Central memory CD8-positive, alpha-beta T cell (primary cell): ENCODE measurements at regions not wholly inside any gene's neighbourhood (a gene's known extent, or its start where the extent isn't known, plus 50 kb on each side); places are given as distances from the start of the nearest gene placed in this dataset.
"Not testable (repeated sequence)": the region's sequence is repeated elsewhere in the genome, so short reads cannot be mapped to it uniquely, and the experiment has no call there.

ENCODE experiments used
- ATAC-seq: fragments of 150-1000 bp; cut with Tn5 transposase; replicated peaks from 2 replicates; pipeline ENCODE4 v1.10.0; 2022; ENCODE audit warnings: mild to moderate bottlenecking, moderate FRiP score, moderate number of reproducible peaks; ENCODE audit not compliant: poor library complexity, severe bottlenecking; ENCODE audit errors: extremely low read depth
- DNase-seq, 2 donors: peaks; one replicate each; pipeline ENCODE4 v3.0.0; 2021; ENCODE audit warnings: low spot score in 2 of 2
- H3K27ac Mint-ChIP-seq: one replicate; pipeline ENCODE4 v1.8.0; 2022; ENCODE audit warnings: low read depth, mild to moderate bottlenecking, moderate library complexity, mixed read lengths
- H3K27me3 Mint-ChIP-seq: one replicate; pipeline ENCODE4 v1.8.0; 2022; ENCODE audit warnings: mixed read lengths
- H3K36me3 Mint-ChIP-seq: one replicate; pipeline ENCODE4 v1.8.0; 2022; ENCODE audit warnings: mild to moderate bottlenecking, moderate library complexity, mixed read lengths; ENCODE audit not compliant: insufficient read depth
- H3K4me1 Mint-ChIP-seq: one replicate; pipeline ENCODE4 v1.8.0; 2022; ENCODE audit warnings: mixed read lengths
- H3K4me3 Mint-ChIP-seq: one replicate; pipeline ENCODE4 v1.8.0; 2022; ENCODE audit warnings: mild to moderate bottlenecking, moderate library complexity, mixed read lengths
- H3K9me3 Mint-ChIP-seq: one replicate; pipeline ENCODE4 v1.8.0; 2022; ENCODE audit warnings: mixed read lengths

- Mint-ChIP-seq H3K9me3 (peaks cover 10% of the 10 kb centered on the region), H3K27ac (no peak overlapping the region), H3K4me3 (no peak overlapping the region), H3K36me3 (no peaks in the 10 kb centered on the region), H3K27me3 (peaks cover 40% of the 10 kb centered on the region), H3K4me1 (no peaks in the 10 kb centered on the region)
- no peak for DNase-seq
- no peak for ATAC-seq
These were observed 447.3 kb upstream of the KCNMB2 start for GRCh38 chr3:178088963-178089362.

DNA sequence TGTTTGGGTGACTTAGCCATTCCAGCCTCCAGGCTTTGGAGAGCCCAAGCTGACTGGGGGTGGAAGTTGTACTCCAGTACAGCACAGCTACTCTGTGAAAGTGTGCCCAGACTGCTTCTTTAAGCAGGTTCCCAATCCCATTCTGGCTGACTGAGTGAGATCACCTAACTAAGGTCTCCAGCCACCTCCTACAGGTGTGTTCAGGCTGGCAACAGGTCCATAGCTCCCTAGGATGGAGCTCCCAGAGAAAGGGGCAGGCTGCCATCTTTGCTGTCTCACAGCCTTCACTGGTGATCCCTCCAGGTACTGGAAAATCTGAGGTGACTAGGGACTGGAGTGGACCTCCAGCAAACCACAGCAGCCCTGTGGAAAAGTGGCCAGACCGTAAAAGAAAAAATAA is 445.3 kb upstream of the KCNMB2 start:
- H3K27me3 Mint-ChIP-seq: peaks cover 46% of the 10 kb centered on the region
- H3K4me1 Mint-ChIP-seq: no peaks in the 10 kb centered on the region
- H3K36me3 Mint-ChIP-seq: peaks cover 1% of the 10 kb centered on the region
- ATAC-seq (no peak), DNase-seq (no peak)
- no peak overlapping the region for H3K4me3 Mint-ChIP-seq
- peaks cover 10% of the 10 kb centered on the region for H3K9me3 Mint-ChIP-seq
- no peak overlapping the region for H3K27ac Mint-ChIP-seq

- ATAC-seq (no peak), DNase-seq (no peak)
- Mint-ChIP-seq H3K27me3 (peaks cover 26% of the 10 kb centered on the region), H3K27ac (no peak overlapping the region), H3K36me3 (peaks cover 1% of the 10 kb centered on the region), H3K9me3 (peaks cover 10% of the 10 kb centered on the region), H3K4me3 (no peak overlapping the region), H3K4me1 (no peaks in the 10 kb centered on the region)
These were observed 440.7 kb upstream of the KCNMB2 start for GRCh38 chr3:178095522-178095921.

DNA sequence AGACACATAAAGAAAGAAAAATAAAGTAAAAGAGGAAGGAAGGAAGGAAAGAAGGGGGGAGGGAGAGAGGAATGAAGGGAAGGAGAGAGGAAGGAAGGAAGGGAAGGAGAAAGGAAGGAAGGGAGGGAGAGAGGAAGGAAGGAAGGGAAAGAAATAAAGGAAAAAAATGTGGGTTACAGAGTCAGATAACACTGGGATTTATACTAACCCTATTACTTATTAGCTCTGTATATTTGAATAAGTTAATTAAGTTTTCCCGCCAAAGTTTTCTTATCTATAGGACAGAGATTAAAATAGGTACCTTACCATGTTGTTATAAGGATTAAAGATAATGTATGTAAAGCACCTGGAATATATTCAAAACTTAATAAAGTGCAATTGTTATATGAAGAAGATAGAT is 439.3 kb upstream of the KCNMB2 start:
- no peak for ATAC-seq
- H3K27me3 Mint-ChIP-seq: peaks cover 25% of the 10 kb centered on the region
- peaks cover 4% of the 10 kb centered on the region for H3K9me3 Mint-ChIP-seq
- H3K4me3 Mint-ChIP-seq: no peak overlapping the region
- no peak for DNase-seq
- no peaks in the 10 kb centered on the region for H3K4me1 Mint-ChIP-seq
- no peak overlapping the region for H3K27ac Mint-ChIP-seq
- peaks cover 1% of the 10 kb centered on the region for H3K36me3 Mint-ChIP-seq

DNA sequence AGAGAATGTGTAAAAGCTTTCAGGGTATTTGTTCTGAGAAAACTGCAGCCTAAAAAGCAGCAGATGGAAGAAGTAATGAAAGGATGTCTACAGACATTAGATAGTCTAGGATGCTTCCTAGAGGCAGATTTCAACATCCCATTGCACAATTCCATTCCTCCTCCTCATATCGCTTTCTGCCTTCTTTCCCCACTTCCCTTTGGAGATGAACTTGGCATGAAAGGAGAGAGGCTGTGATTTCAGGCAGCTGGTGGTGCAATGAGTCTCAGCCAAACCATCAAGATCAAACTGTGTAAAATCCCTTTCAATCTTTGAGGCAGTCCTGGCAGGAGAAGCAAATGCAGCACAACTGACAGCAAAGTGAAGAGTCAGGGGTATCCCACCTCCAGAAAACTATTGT is 438.7 kb upstream of the KCNMB2 start:
- DNase-seq (no peak), ATAC-seq (no peak)
- Mint-ChIP-seq H3K36me3 (peaks cover 1% of the 10 kb centered on the region), H3K27me3 (peaks cover 19% of the 10 kb centered on the region), H3K27ac (no peak overlapping the region), H3K4me3 (no peak overlapping the region), H3K9me3 (peaks cover 1% of the 10 kb centered on the region), H3K4me1 (no peaks in the 10 kb centered on the region)

DNA sequence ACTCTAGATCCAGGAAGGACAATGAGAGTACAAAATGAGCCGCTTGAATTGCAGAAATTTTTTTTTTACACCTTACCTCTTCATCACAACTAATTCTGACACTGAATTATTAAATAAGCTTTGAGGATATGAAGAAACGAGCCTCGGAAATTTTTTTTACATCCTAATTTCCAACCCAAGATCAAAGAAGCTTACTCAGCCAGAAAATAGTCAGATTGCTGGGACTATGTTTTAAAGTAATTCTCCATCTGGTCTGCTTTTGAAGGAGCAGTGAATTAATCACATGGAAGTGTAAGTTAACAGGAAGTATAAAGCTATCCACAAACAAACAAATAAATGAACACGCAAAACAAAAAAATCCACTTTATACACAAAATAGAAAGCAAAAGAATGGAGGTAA is 437.0 kb upstream of the KCNMB2 start:
- Mint-ChIP-seq H3K4me3 (no peak overlapping the region), H3K9me3 (no peaks in the 10 kb centered on the region), H3K4me1 (no peaks in the 10 kb centered on the region), H3K27ac (no peak overlapping the region), H3K36me3 (peaks cover 1% of the 10 kb centered on the region), H3K27me3 (peaks cover 9% of the 10 kb centered on the region)
- no peak for DNase-seq
- ATAC-seq: no peak

- no peaks in the 10 kb centered on the region for H3K4me1 Mint-ChIP-seq
- H3K9me3 Mint-ChIP-seq: no peaks in the 10 kb centered on the region
- no peak for DNase-seq
- H3K27ac Mint-ChIP-seq: no peak overlapping the region
- peaks cover 8% of the 10 kb centered on the region for H3K27me3 Mint-ChIP-seq
- ATAC-seq: no peak
- peaks cover under 1% of the 10 kb centered on the region for H3K36me3 Mint-ChIP-seq
- H3K4me3 Mint-ChIP-seq: no peak overlapping the region
These were observed 436.4 kb upstream of the KCNMB2 start for GRCh38 chr3:178099862-178100261.

DNA sequence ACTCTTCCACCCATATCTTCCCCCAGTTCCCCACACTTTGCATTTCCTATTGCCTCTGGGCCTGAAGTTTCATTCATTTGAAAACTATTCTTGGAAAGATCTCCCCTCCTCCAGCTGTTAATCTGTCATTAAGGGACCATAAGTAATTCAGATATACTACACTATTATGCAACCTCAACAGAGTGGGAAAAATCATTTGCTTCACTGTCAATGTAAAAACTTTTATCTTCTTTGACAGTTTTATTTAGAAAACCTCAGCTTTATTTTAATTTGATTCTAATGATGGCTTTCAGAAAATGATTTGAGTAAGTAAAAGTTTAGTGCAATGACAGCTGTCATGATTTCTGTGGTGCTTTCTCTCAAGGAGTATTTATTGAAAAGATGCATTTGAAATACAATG is 435.3 kb upstream of the KCNMB2 start:
- Mint-ChIP-seq H3K27me3 (no peaks in the 10 kb centered on the region), H3K36me3 (no peaks in the 10 kb centered on the region), H3K4me3 (no peak overlapping the region), H3K27ac (no peak overlapping the region), H3K4me1 (no peaks in the 10 kb centered on the region), H3K9me3 (no peaks in the 10 kb centered on the region)
- DNase-seq: no peak
- ATAC-seq: no peak

GRCh38 chr3:178103140-178103539 is 433.1 kb upstream of the KCNMB2 start:
- no peak overlapping the region for H3K4me3 Mint-ChIP-seq
- H3K27ac Mint-ChIP-seq: no peak overlapping the region
- peaks cover 7% of the 10 kb centered on the region for H3K27me3 Mint-ChIP-seq
- no peak for ATAC-seq
- no peak for DNase-seq
- H3K9me3 Mint-ChIP-seq: no peaks in the 10 kb centered on the region
- no peaks in the 10 kb centered on the region for H3K4me1 Mint-ChIP-seq
- H3K36me3 Mint-ChIP-seq: no peaks in the 10 kb centered on the region

DNA sequence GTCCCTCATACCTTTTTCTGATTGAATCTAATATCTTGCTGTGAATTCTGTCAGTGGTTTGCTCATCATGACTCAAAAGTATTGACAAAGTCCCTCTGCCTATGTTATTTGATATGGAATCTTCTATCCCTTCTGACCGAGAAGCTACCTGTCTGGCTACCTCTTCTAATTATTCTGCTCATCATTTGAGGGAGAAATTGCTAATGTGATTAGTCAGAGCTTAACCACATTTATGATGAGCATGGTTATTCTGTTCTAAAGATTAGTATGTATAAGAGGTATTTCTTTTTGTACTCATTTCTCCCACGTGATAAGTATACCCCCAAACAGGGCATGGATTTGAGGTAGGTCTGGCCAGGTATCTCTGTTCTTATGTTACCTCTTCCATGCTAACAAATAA is 428.4 kb upstream of the KCNMB2 start:
- ATAC-seq (no peak), DNase-seq (no peak)
- no peak overlapping the region for H3K4me3 Mint-ChIP-seq
- H3K4me1 Mint-ChIP-seq: no peaks in the 10 kb centered on the region
- H3K9me3 Mint-ChIP-seq: no peaks in the 10 kb centered on the region
- no peaks in the 10 kb centered on the region for H3K36me3 Mint-ChIP-seq
- H3K27me3 Mint-ChIP-seq: peaks cover 27% of the 10 kb centered on the region
- H3K27ac Mint-ChIP-seq: no peak overlapping the region

GRCh38 chr3:178109691-178110090 is 426.5 kb upstream of the KCNMB2 start:
- Mint-ChIP-seq H3K27ac (no peak overlapping the region), H3K27me3 (peaks cover 27% of the 10 kb centered on the region), H3K4me1 (no peaks in the 10 kb centered on the region), H3K9me3 (no peaks in the 10 kb centered on the region), H3K36me3 (no peaks in the 10 kb centered on the region), H3K4me3 (no peak overlapping the region)
- ATAC-seq: no peak
- no peak for DNase-seq

- H3K36me3 Mint-ChIP-seq: no peaks in the 10 kb centered on the region
- H3K4me3 Mint-ChIP-seq: no peak overlapping the region
- ATAC-seq (no peak), DNase-seq (no peak)
- no peak overlapping the region for H3K27ac Mint-ChIP-seq
- H3K4me1 Mint-ChIP-seq: no peaks in the 10 kb centered on the region
- peaks cover 27% of the 10 kb centered on the region for H3K27me3 Mint-ChIP-seq
- no peaks in the 10 kb centered on the region for H3K9me3 Mint-ChIP-seq
These were observed 424.1 kb upstream of the KCNMB2 start for GRCh38 chr3:178112134-178112533.

DNA sequence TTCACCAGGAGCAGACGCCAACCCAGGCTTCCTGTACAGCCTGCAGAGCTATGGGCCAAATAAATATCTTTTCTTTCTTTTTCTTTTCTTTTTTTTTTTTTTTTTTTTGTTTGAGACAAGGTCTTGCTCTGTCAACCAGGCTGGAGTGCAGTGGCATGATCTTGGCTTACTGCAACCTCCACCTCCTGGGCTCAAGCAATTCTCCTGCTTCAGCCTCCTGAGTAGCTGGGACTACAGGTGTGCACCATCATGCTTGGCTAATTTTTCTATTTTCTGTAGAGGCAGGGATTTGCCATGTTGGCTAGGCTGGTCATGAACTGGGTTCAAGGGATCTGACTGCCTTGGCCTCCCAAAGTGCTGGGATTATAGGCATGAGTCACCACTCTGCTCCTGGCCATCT is 423.7 kb upstream of the KCNMB2 start:
- H3K27me3 Mint-ChIP-seq: peaks cover 26% of the 10 kb centered on the region
- H3K36me3 Mint-ChIP-seq, H3K27ac Mint-ChIP-seq, H3K4me3 Mint-ChIP-seq, H3K9me3 Mint-ChIP-seq, H3K4me1 Mint-ChIP-seq, DNase-seq, ATAC-seq: not testable (repeated sequence)

DNA sequence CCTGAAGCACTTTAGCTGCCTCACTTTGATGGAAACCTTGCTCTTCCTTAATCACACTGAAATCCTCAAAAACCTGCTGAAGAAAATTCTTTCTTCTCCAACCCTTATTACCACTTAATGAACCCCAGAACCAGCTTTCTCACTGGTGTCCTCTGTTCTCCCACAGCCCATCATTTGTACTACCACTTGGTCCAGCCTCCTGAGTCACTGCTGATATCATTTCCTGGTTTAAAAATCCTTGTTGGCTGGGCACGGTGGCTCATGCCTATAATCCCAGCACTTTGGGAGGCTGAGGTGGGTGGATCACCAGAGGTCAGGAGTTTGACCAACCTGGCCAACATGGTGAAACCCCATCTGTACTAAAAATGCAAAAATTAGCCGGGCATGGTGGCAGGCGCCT is 418.6 kb upstream of the KCNMB2 start:
- DNase-seq (no peak), ATAC-seq (no peak)
- no peak overlapping the region for H3K27ac Mint-ChIP-seq
- no peak overlapping the region for H3K4me3 Mint-ChIP-seq
- no peaks in the 10 kb centered on the region for H3K36me3 Mint-ChIP-seq
- H3K9me3 Mint-ChIP-seq: peaks cover 13% of the 10 kb centered on the region
- H3K4me1 Mint-ChIP-seq: no peaks in the 10 kb centered on the region
- H3K27me3 Mint-ChIP-seq: no peaks in the 10 kb centered on the region
